Neural crest cell (in vitro differentiated cells): ENCODE measurements at regions not wholly inside any gene's neighbourhood (a gene's known extent, or its start where the extent isn't known, plus 50 kb on each side); places are given as distances from the start of the nearest gene placed in this dataset.

ENCODE experiments used
- DNase-seq: peaks from one replicate; pipeline ENCODE4 v3.0.0; 2021; ENCODE audit warnings: low read depth, mixed read lengths, low spot score
- H3K27ac Mint-ChIP-seq: one replicate; pipeline ENCODE4 v1.8.0; 2021; ENCODE audit warnings: mild to moderate bottlenecking, mixed read lengths; ENCODE audit not compliant: unreplicated experiment
- H3K27me3 Mint-ChIP-seq: 2 replicates; pipeline ENCODE4 v1.8.0; 2021; ENCODE audit warnings: low read depth, mild to moderate bottlenecking, mixed read lengths
- H3K36me3 Mint-ChIP-seq: 2 replicates; pipeline ENCODE4 v1.8.0; 2021; ENCODE audit warnings: low read depth, mild to moderate bottlenecking, mixed read lengths
- H3K4me1 Mint-ChIP-seq: 2 replicates; pipeline ENCODE4 v1.8.0; 2021; ENCODE audit warnings: mixed read lengths
- H3K4me3 Mint-ChIP-seq: one replicate; pipeline ENCODE4 v1.8.0; 2021; ENCODE audit warnings: mild to moderate bottlenecking, mixed read lengths
- H3K9me3 Mint-ChIP-seq: 2 replicates; pipeline ENCODE4 v1.8.0; 2021; ENCODE audit warnings: mixed read lengths
- TF ChIP-seq, protein P1 (sequence below): fragments of 200-600 bp; sonication (generic); conservative IDR thresholded peaks from 2 replicates; pipeline ENCODE4 v1.5.0; 2021; ENCODE audit warnings: antibody characterized with exemption, mild to moderate bottlenecking

DNA sequence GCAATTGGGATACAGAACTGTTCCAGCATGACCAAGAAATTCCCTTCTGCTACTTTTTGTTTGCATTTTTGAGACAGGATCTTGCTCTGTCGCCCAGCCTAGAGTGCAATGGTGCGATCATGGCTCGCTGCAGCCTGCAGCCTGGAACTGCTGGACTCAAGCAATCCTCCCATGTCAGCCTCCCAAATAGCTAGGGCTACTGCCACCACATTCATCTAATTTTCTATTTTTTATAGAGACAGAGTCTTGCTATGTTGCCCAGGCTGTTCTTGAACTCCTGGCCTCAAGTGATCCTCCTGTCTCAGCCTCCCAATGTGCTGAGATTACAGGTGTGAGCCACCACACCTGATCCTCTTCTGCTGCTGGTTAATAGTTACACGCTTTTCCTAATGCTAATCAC is 204.9 kb downstream of the SOX4 start:
- Mint-ChIP-seq H3K36me3 (peaks cover 8% of the 10 kb centered on the region), H3K9me3 (no peaks in the 10 kb centered on the region), H3K27ac (no peak overlapping the region), H3K4me1 (peaks cover 21% of the 10 kb centered on the region), H3K4me3 (no peak overlapping the region), H3K27me3 (no peaks in the 10 kb centered on the region)
- DNase-seq, result no peak
- TF ChIP-seq, protein P1, sequence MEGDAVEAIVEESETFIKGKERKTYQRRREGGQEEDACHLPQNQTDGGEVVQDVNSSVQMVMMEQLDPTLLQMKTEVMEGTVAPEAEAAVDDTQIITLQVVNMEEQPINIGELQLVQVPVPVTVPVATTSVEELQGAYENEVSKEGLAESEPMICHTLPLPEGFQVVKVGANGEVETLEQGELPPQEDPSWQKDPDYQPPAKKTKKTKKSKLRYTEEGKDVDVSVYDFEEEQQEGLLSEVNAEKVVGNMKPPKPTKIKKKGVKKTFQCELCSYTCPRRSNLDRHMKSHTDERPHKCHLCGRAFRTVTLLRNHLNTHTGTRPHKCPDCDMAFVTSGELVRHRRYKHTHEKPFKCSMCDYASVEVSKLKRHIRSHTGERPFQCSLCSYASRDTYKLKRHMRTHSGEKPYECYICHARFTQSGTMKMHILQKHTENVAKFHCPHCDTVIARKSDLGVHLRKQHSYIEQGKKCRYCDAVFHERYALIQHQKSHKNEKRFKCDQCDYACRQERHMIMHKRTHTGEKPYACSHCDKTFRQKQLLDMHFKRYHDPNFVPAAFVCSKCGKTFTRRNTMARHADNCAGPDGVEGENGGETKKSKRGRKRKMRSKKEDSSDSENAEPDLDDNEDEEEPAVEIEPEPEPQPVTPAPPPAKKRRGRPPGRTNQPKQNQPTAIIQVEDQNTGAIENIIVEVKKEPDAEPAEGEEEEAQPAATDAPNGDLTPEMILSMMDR, result no peak

- Mint-ChIP-seq H3K4me3 (no peak overlapping the region), H3K36me3 (peaks cover 10% of the 10 kb centered on the region), H3K9me3 (no peaks in the 10 kb centered on the region), H3K27me3 (no peaks in the 10 kb centered on the region), H3K27ac (no peak overlapping the region), H3K4me1 (peaks cover 21% of the 10 kb centered on the region)
- no peak for DNase-seq
- TF ChIP-seq, protein P1, result no peak
Observed at GRCh38 chr6:21800330-21800729, 206.8 kb downstream of the SOX4 start.

- peak overlapping the region; percentile 13 for H3K27ac Mint-ChIP-seq
- no peak for DNase-seq
- peaks cover 21% of the 10 kb centered on the region for H3K4me1 Mint-ChIP-seq
- no peaks in the 10 kb centered on the region for H3K27me3 Mint-ChIP-seq
- H3K36me3 Mint-ChIP-seq, result peaks cover 10% of the 10 kb centered on the region
- TF ChIP-seq, protein P1, result no peak
- no peaks in the 10 kb centered on the region for H3K9me3 Mint-ChIP-seq
- H3K4me3 Mint-ChIP-seq, result no peak overlapping the region
Observed at GRCh38 chr6:21800948-21801438, 207.4 kb downstream of the SOX4 start.

DNA sequence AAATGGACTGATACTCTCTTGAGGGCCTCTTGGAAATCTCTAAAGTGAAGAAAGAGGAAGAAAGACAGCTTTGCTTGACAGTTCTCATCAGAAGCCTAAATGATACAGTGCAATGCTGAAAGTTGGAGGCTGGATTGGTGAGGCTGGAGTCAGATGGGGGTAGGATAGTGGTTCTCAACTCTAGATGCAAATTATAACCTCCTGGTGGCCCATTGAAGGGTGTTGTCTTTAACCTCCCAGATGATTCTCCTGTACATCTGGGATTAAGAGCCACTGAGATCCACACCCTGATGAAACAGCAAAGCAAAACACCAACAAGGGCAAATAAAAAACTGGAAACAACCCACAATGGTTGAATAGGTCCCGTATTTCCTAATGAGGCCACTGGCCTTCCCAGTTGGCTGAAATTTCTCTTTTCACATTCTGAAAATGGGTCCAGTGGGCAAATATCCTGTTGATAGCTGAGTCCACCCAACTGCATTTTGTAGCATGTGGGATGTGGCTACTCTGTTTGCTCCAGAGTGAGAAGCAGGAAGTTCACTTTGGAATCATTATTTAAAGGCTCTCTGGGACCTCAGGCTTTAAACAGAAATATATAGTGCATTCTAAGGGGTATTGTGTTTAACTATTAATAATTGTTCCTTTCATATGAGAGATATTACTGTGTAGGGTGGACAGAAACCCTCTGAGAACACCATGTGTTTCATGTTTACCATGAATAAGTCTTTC is 208.1 kb downstream of the SOX4 start:
- TF ChIP-seq, protein P1, result no peak
- Mint-ChIP-seq H3K9me3 (no peaks in the 10 kb centered on the region), H3K4me3 (no peak overlapping the region), H3K27me3 (no peaks in the 10 kb centered on the region), H3K4me1 (peaks cover 21% of the 10 kb centered on the region), H3K36me3 (peaks cover 8% of the 10 kb centered on the region), H3K27ac (no peak overlapping the region)
- no peak for DNase-seq

DNA sequence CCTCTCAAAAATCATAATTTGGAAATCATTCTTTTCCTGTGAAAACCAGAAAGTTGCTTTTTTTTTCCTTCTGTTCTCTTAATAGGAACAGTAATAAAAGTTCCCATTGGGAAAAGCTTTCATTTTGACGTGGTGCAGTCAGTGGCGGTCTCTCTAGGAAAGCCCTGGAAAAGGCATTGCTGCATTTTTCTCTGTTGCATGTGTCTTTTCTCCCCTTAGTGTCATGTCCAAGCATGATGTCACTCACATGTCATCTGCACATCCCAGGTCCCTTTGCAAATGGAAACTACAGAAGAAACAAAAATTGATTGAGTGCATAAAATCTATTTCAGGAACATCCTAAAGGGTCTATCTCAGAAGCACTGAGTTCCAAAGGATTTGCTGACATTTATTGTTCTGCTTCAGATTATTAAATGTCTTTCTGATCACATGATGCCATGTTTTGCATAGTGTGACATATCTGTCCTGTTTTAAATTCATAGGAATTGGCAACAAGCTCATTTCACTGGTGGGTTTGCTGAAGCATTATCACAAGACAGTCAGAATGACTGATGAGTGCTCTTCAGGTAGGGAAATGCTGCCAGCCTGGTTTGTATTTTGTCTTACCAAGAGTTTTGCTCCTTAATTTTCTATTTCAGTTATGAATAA is 208.7 kb downstream of the SOX4 start:
- no peak for DNase-seq
- Mint-ChIP-seq H3K27me3 (no peaks in the 10 kb centered on the region), H3K4me1 (peaks cover 21% of the 10 kb centered on the region), H3K36me3 (peaks cover 8% of the 10 kb centered on the region), H3K27ac (no peak overlapping the region), H3K9me3 (no peaks in the 10 kb centered on the region), H3K4me3 (no peak overlapping the region)
- TF ChIP-seq, protein P1, result no peak
